ENCODE measurements at regions not wholly inside any gene's neighbourhood (a gene's known extent, or its start where the extent isn't known, plus 50 kb on each side); places are given as distances from the start of the nearest gene placed in this dataset.

GRCh38 chr1:22222723-22223122 is 79.8 kb upstream of the WNT4 start:
- Histone ChIP-seq H3K9me3 (ENCODE audit: control insufficient read depth, insufficient read depth, low read length) (0 out of 2 replicates have a peak, but pooled peaks cover 2% of the 10 kb centered on the region), H3K4me1 (ENCODE audit: control insufficient read depth, insufficient read depth, low read length) (no peaks in the 10 kb centered on the region), H3K27ac (ENCODE audit: low read depth, low read length) (no peak overlapping the region), H3K27me3 (ENCODE audit: control insufficient read depth, insufficient read depth, low read length) (no peaks in the 10 kb centered on the region), H3K4me3 (ENCODE audit: low read depth, low read length) (no peak overlapping the region), H3K36me3 (ENCODE audit: control insufficient read depth, insufficient read depth, low read length) (no peaks in the 10 kb centered on the region), H3K9ac (ENCODE audit: low read depth, low read length) (no peak overlapping the region)

GRCh38 chr1:22223176-22223575 is 80.3 kb upstream of the WNT4 start:
- H3K4me1 ChIP-seq (ENCODE audit: control insufficient read depth, insufficient read depth, low read length): no peaks in the 10 kb centered on the region
- no peaks in the 10 kb centered on the region for H3K36me3 ChIP-seq (ENCODE audit: control insufficient read depth, insufficient read depth, low read length)
- no peak overlapping the region for H3K9ac ChIP-seq (ENCODE audit: low read depth, low read length)
- 0 out of 2 replicates have a peak, but pooled peaks cover 2% of the 10 kb centered on the region for H3K9me3 ChIP-seq (ENCODE audit: control insufficient read depth, insufficient read depth, low read length)
- H3K27ac ChIP-seq (ENCODE audit: low read depth, low read length): no peak overlapping the region
- no peaks in the 10 kb centered on the region for H3K27me3 ChIP-seq (ENCODE audit: control insufficient read depth, insufficient read depth, low read length)
- no peak overlapping the region for H3K4me3 ChIP-seq (ENCODE audit: low read depth, low read length)

GRCh38 chr1:22224091-22224490 is 81.2 kb upstream of the WNT4 start:
- Histone ChIP-seq H3K36me3 (ENCODE audit: control insufficient read depth, insufficient read depth, low read length) (no peaks in the 10 kb centered on the region), H3K27me3 (ENCODE audit: control insufficient read depth, insufficient read depth, low read length) (no peaks in the 10 kb centered on the region), H3K27ac (ENCODE audit: low read depth, low read length) (no peak overlapping the region), H3K9ac (ENCODE audit: low read depth, low read length) (no peak overlapping the region), H3K9me3 (ENCODE audit: control insufficient read depth, insufficient read depth, low read length) (0 out of 2 replicates have a peak, but pooled peaks cover 2% of the 10 kb centered on the region), H3K4me1 (ENCODE audit: control insufficient read depth, insufficient read depth, low read length) (peaks cover 7% of the 10 kb centered on the region), H3K4me3 (ENCODE audit: low read depth, low read length) (no peak overlapping the region)

GRCh38 chr1:22224631-22225030 is 81.7 kb upstream of the WNT4 start:
- H3K9ac ChIP-seq (ENCODE audit: low read depth, low read length): no peak overlapping the region
- no peak overlapping the region for H3K4me3 ChIP-seq (ENCODE audit: low read depth, low read length)
- H3K27ac ChIP-seq (ENCODE audit: low read depth, low read length): no peak overlapping the region
- H3K9me3 ChIP-seq (ENCODE audit: control insufficient read depth, insufficient read depth, low read length): 0 out of 2 replicates have a peak, but pooled peaks cover 2% of the 10 kb centered on the region
- H3K36me3 ChIP-seq (ENCODE audit: control insufficient read depth, insufficient read depth, low read length): no peaks in the 10 kb centered on the region
- no peaks in the 10 kb centered on the region for H3K27me3 ChIP-seq (ENCODE audit: control insufficient read depth, insufficient read depth, low read length)
- H3K4me1 ChIP-seq (ENCODE audit: control insufficient read depth, insufficient read depth, low read length): peaks cover 12% of the 10 kb centered on the region

- 0 out of 2 replicates have a peak, but pooled peaks cover 2% of the 10 kb centered on the region for H3K9me3 ChIP-seq (ENCODE audit: control insufficient read depth, insufficient read depth, low read length)
- H3K4me3 ChIP-seq (ENCODE audit: low read depth, low read length): no peak overlapping the region
- no peaks in the 10 kb centered on the region for H3K27me3 ChIP-seq (ENCODE audit: control insufficient read depth, insufficient read depth, low read length)
- no peak overlapping the region for H3K9ac ChIP-seq (ENCODE audit: low read depth, low read length)
- peak overlapping the region; percentile 65 for H3K27ac ChIP-seq (ENCODE audit: low read depth, low read length)
- peaks cover 12% of the 10 kb centered on the region for H3K4me1 ChIP-seq (ENCODE audit: control insufficient read depth, insufficient read depth, low read length)
- no peaks in the 10 kb centered on the region for H3K36me3 ChIP-seq (ENCODE audit: control insufficient read depth, insufficient read depth, low read length)
Measured at GRCh38 chr1:22225858-22226589, 83.1 kb upstream of the WNT4 start.

DNA sequence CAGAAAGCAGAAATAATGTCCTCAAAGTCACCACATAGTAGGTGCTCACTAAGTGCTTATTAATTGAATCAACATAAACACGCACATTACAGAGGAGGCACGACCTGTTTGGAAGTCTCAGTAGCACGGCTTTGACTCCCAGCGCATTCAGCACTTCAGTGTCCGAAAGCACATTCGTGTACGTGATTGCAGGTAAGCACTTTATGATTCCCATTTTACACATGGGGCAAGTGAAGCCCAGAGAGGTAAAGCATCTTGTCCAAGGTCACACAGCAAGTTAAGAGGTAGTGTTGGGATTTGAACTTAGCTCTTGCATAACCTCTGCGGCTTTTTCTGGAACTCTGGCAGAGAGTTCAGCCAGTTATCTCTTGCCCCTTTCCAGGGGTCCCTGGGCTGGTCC is 85.2 kb upstream of the WNT4 start:
- Histone ChIP-seq H3K27me3 (ENCODE audit: control insufficient read depth, insufficient read depth, low read length) (no peaks in the 10 kb centered on the region), H3K9me3 (ENCODE audit: control insufficient read depth, insufficient read depth, low read length) (0 out of 2 replicates have a peak, but pooled peaks cover 2% of the 10 kb centered on the region), H3K36me3 (ENCODE audit: control insufficient read depth, insufficient read depth, low read length) (no peaks in the 10 kb centered on the region), H3K4me1 (ENCODE audit: control insufficient read depth, insufficient read depth, low read length) (peaks cover 12% of the 10 kb centered on the region), H3K9ac (ENCODE audit: low read depth, low read length) (no peak overlapping the region), H3K4me3 (ENCODE audit: low read depth, low read length) (no peak overlapping the region), H3K27ac (ENCODE audit: low read depth, low read length) (no peak overlapping the region)

DNA sequence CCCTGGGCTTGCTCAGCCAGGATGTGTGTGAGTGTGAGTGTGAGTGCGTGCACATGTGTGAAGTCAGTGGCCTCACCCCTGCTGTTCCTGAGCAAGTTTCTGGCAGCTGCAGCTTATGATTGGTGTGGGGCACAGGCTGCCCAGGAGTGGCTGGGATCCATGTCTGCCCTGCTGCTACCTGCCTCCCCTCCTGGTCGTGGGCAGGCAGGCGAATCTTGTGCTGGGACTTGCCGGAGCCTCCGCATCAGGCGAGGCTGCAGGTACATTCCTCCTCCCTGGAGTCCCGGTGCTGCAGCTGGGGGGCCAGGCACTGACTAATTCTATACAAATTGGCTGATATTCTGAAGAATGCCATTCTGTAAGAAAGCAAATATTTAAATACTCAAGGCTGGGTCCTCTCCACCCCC is 85.6 kb upstream of the WNT4 start:
- Histone ChIP-seq H3K27ac (ENCODE audit: low read depth, low read length) (peak overlapping the region; percentile 64), H3K4me1 (ENCODE audit: control insufficient read depth, insufficient read depth, low read length) (peaks cover 12% of the 10 kb centered on the region), H3K9ac (ENCODE audit: low read depth, low read length) (no peak overlapping the region)

GRCh38 chr1:22229379-22229778 is 86.5 kb upstream of the WNT4 start:
- Histone ChIP-seq H3K36me3 (ENCODE audit: control insufficient read depth, insufficient read depth, low read length) (no peaks in the 10 kb centered on the region), H3K27me3 (ENCODE audit: control insufficient read depth, insufficient read depth, low read length) (no peaks in the 10 kb centered on the region), H3K9me3 (ENCODE audit: control insufficient read depth, insufficient read depth, low read length) (0 out of 2 replicates have a peak, but pooled peaks cover 2% of the 10 kb centered on the region), H3K4me3 (ENCODE audit: low read depth, low read length) (no peak overlapping the region), H3K9ac (ENCODE audit: low read depth, low read length) (no peak overlapping the region), H3K27ac (ENCODE audit: low read depth, low read length) (peak overlapping the region; percentile 64), H3K4me1 (ENCODE audit: control insufficient read depth, insufficient read depth, low read length) (peaks cover 17% of the 10 kb centered on the region)

More for the DNA sequence above, 85.6 kb upstream of the WNT4 start:
- no peak overlapping the region for H3K4me3 ChIP-seq (ENCODE audit: low read depth, low read length)
- H3K27me3 ChIP-seq (ENCODE audit: control insufficient read depth, insufficient read depth, low read length): no peaks in the 10 kb centered on the region
- 0 out of 2 replicates have a peak, but pooled peaks cover 2% of the 10 kb centered on the region for H3K9me3 ChIP-seq (ENCODE audit: control insufficient read depth, insufficient read depth, low read length)
- no peaks in the 10 kb centered on the region for H3K36me3 ChIP-seq (ENCODE audit: control insufficient read depth, insufficient read depth, low read length)

DNA sequence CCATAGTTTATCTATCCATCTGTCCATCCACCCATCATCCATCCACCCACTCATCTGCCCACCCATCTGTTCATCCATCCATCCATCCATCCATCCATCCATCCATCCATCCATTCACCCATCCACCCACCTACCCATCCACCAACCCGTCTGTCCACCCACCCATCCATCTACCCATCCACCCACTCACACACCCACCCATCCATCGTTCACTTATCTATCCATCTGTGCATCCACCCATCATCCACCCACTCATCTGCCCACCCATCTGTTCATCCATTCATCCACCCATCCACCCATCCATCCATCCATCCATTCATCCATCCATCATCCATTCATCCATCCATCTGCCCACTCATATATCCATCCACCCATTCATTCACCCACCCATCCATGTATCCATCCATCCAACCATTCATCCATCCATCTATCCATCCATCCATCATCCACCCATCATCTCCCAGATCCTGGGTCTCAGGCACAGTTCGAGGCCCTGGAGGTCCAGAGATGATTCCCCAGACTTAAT is 88.2 kb upstream of the WNT4 start:
- Histone ChIP-seq H3K36me3 (ENCODE audit: control insufficient read depth, insufficient read depth, low read length) (no peaks in the 10 kb centered on the region), H3K9ac (ENCODE audit: low read depth, low read length) (no peak overlapping the region), H3K9me3 (ENCODE audit: control insufficient read depth, insufficient read depth, low read length) (no peaks in the 10 kb centered on the region), H3K27me3 (ENCODE audit: control insufficient read depth, insufficient read depth, low read length) (no peaks in the 10 kb centered on the region), H3K4me3 (ENCODE audit: low read depth, low read length) (no peak overlapping the region), H3K4me1 (ENCODE audit: control insufficient read depth, insufficient read depth, low read length) (peaks cover 29% of the 10 kb centered on the region), H3K27ac (ENCODE audit: low read depth, low read length) (no peak overlapping the region)

DNA sequence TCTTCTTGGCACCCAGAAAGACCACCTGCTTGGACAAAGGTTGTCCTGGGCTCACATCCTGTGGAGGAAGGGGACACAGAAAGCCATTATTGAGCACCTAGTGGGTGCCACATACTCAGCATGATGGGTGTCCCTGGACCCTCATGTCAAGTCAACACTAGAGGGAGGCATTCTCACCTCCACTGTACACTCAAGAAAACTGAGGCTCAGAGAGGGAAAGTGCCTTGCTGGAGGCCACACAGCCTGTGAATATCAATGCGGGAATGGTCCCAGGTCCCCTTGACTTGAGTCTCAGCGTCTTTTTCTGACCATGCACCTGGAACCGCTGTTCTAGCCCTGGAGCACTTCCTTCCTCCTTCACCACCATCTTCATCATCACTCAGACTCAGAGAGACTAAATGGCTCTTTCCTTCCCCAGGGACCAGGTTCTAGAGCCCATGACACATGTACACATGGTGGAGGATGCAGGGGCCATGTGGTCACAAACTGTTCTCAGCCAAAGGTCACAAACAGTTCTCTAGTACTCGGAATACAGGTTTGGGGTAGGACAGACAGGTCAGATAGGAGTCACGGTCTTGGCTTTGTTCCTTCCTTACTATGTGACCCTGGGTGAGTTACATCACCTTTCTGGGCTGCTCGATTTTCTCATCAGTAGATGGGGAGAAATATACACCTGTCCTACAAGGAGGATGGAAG is 89.2 kb upstream of the WNT4 start:
- H3K4me1 ChIP-seq (ENCODE audit: control insufficient read depth, insufficient read depth, low read length): peaks cover 30% of the 10 kb centered on the region
- no peaks in the 10 kb centered on the region for H3K27me3 ChIP-seq (ENCODE audit: control insufficient read depth, insufficient read depth, low read length)
- no peaks in the 10 kb centered on the region for H3K9me3 ChIP-seq (ENCODE audit: control insufficient read depth, insufficient read depth, low read length)
- no peak overlapping the region for H3K4me3 ChIP-seq (ENCODE audit: low read depth, low read length)
- H3K36me3 ChIP-seq (ENCODE audit: control insufficient read depth, insufficient read depth, low read length): no peaks in the 10 kb centered on the region
- H3K9ac ChIP-seq (ENCODE audit: low read depth, low read length): no peak overlapping the region
- no peak overlapping the region for H3K27ac ChIP-seq (ENCODE audit: low read depth, low read length)

GRCh38 chr1:22233222-22233621 is 90.3 kb upstream of the WNT4 start:
- Histone ChIP-seq H3K4me3 (ENCODE audit: low read depth, low read length) (no peak overlapping the region), H3K27me3 (ENCODE audit: control insufficient read depth, insufficient read depth, low read length) (no peaks in the 10 kb centered on the region), H3K9me3 (ENCODE audit: control insufficient read depth, insufficient read depth, low read length) (no peaks in the 10 kb centered on the region), H3K27ac (ENCODE audit: low read depth, low read length) (no peak overlapping the region), H3K36me3 (ENCODE audit: control insufficient read depth, insufficient read depth, low read length) (no peaks in the 10 kb centered on the region), H3K9ac (ENCODE audit: low read depth, low read length) (no peak overlapping the region), H3K4me1 (ENCODE audit: control insufficient read depth, insufficient read depth, low read length) (peaks cover 30% of the 10 kb centered on the region)

All from HUES48 (cell line).